ENCODE measurements at regions not wholly inside any gene's neighbourhood (a gene's known extent, or its start where the extent isn't known, plus 50 kb on each side); places are given as distances from the start of the nearest gene placed in this dataset.
A peak's percentile ranks its signal among the peaks of the same experiment; 100 is the strongest.
"Not testable (repeated sequence)": the region's sequence is repeated elsewhere in the genome, so short reads cannot be mapped to it uniquely, and the experiment has no call there.

GRCh38 chr4:82171531-82172155, 202.1 kb downstream of the HNRNPD start:
- DNase-seq, result no peak

GRCh38 chr4:82149750-82150149, 224.0 kb downstream of the HNRNPD start:
- DNase-seq, result no peak

DNA sequence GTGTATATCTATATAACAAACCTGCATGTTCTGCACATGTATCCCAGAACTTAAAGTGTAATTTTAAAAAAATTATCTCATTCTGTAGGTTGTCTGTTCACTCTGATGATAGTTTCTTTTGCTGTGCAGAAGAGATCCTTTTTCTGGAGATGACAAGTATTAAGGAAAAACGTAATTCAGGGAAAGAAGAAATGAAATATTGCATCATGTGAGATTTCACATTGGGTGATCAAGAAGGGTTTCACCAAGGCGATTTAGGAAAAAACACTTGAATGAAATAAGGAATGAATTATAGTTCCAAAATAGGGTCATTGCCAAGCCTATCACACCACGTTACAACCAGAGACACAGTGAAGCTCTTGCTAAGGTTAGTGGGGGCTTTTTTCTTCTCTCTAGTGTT, 227.9 kb downstream of the HNRNPD start:
- DNase-seq, result no peak

- DNase-seq, result no peak
Measured at GRCh38 chr4:82140422-82140821, 233.4 kb downstream of the HNRNPD start.

DNA sequence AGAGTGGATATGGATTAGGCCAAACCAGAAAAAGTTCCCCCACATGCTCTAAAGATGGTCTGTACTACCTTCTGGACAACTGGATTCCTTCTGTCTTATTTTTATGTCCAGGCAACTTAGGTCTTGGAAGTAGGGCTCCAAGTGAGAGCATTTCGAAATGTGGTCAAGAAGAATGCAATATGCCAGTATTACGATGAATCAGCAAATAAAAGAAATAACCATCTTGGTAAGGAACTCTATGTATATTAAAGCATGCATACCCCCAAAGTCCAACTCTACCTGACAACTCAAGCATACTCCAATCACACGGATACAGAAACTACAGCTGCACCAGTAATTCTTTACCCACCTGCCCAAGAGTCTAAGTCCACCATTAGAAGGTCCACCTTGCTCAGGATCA, 234.5 kb downstream of the HNRNPD start:
- DNase-seq, result no peak

GRCh38 chr4:82138374-82138773, 235.4 kb downstream of the HNRNPD start:
- DNase-seq, result no peak

DNA sequence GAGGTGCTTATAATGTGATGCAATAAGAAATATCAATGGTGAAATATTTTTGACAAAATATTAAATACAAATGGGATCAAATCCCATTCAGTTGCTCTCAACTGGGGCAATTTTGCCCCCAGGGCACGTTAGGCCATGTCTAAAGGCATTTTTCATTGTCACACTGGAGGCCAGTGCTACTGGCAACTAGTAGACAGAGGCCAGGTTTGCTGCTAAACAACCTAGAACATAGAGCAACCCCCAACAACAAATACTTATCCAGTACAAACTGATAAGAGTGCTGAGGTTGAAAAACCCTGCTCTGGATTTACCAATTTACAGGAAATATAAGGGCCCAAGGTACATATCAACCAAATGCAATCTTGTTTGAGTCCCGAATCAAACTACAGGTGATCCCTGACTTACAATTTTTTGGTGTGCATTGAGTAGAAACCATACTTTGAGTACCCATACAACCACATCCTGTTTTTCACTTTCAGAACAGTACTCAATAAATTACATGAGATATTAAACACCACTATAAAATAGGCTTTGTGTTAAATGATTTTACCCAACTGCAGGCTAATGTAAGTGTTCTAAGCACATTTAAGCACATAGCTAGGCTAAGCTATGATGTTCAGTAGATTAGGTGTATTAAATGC, 237.5 kb downstream of the HNRNPD start:
- DNase-seq, result no peak

- no peak for DNase-seq
Measured at GRCh38 chr4:82128355-82128754, 245.4 kb downstream of the HNRNPD start.

- DNase-seq, result no peak
Measured at GRCh38 chr4:82126512-82127040, 247.2 kb downstream of the HNRNPD start.

DNA sequence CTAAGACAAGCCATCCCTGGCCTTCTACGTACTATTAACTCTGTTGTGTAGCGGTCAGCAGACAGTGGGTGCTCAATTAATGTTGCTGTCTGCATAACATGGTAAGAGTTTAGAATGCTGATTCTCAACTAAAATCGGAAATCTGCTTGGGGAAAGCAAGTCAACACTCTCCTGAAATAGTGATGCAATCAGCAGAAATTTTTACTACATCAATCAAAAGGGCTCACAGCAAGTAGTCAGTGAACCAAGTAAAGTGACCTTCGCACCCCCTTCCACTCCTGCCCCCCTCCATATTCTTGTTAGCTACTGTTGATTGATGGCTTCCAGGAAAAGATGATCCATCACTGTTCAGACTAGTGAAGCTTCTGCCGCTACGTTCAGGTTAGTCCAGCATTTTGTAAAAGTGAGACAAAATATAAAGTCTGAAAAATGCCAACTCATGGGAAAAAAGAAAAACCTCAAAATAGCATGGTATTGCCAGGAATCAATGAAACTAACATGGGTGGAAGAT, 247.9 kb downstream of the HNRNPD start:
- DNase-seq, result no peak

GRCh38 chr4:82124932-82125786, 248.6 kb downstream of the HNRNPD start:
- DNase-seq, result no peak

- DNase-seq, result no peak
Measured at GRCh38 chr4:82124365-82124764, 249.4 kb downstream of the HNRNPD start.

- DNase-seq, result peak; percentile 3
Measured at GRCh38 chr4:82123934-82124333, 249.9 kb downstream of the HNRNPD start.

- DNase-seq, result not testable (repeated sequence)
Measured at GRCh38 chr4:82115183-82115582, 258.6 kb downstream of the HNRNPD start.

DNA sequence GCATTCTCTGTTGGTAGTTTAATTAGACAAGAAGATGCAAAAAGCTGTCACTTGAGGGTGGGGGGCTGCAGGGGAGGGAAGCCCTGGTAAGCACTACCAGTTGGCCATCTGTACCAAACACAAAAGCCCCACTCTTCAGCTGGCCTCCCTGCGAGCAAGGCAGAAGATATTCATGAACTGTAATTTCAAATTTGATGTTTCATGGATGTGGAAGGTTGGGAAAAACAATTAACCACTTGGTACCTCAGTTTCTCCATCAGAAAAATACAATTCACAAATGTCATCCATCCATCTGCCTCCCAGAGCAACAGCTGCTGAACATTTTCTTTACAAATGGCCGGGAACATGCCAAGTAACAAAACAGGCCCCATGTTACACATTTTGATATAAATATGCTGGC, 265.3 kb downstream of the HNRNPD start:
- no peak for DNase-seq

DNA sequence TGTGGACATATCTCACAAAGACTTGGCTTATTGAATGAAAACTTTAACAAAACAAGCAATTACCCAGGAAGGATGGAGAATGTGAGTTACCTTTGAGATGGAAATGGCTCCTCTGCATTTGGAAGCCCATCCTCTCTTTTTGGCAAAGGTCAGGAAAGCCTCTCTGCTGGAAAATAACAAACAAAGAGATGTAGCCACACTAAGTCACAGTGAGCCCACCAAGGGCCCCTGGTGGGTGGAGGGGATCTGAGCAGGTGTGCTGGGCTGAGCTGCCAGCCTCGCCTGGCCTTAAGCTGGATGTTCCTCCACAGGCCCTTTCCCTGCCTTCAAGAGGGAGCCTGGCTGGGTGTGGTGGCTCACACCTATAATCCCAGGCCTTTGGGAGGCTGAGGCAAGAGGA, 269.2 kb downstream of the HNRNPD start:
- DNase-seq, result no peak

DNA sequence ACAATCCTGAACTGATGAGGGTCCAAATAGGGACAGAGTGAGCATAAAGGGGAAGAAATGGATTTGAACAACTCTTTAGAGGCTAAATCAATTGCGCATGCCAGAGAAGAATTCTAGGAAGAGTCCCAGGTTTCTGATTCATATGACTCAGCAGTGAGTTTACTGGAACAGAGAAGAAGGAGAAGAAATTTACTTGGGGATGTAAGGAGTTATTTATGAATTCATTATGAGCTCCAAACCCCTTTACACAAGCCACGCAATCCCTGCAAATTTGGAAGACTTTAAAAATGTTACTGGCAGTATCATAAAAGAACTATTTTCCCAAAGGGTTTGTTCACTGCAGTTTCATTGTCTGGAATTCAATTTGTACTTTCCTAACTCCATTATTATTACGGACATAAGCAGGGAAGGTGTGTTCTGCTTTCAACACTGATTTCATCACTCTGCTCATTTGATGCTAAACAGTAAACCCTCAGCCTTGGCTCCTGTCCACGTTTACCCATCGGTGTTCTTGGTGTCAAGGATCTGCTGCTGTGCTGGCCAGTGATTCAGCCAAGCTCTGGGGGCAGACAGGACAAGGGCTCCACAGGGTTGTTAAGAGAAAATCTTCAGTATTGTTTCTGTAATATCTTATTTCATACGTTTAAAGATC, 273.7 kb downstream of the HNRNPD start:
- no peak for DNase-seq

DNA sequence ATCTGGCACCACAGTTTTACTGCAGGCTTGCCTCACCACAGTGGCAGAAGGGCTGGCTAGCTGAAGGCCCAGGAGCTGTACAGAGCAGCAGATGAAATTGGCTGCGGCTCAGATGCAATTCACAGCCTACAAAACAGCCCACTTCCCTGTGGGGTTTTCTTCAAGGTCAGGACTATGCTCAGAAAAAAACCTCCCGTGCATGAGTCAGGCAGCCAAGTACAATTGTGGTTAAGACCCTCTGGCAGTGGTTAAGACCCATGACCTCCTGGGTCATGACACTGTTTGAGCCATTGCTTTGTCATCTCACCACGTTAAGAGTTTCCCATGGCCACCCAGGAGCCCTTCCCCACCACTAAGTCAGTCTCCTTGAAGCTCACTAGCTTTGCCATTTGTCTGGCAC, 276.3 kb downstream of the HNRNPD start:
- DNase-seq, result no peak

DNA sequence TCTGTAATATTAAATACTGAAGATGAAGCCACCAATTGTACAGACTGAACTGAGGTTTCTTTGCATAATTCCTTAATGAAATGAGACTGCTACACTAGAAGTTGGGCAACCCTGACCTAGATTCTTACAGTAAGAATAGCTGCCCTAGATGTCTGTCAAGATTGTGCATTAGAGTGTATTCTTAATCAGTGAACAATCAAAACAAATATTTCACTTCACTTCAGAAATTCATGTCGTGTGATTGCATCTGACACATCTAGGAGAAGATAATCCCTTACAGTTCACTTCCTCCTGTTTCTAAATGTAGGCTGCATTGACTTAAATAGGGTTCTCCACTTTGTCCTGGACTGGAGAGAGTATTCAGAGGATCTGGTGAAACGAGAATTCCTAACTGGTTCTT, 283.1 kb downstream of the HNRNPD start:
- peak; percentile 4 for DNase-seq

DNA sequence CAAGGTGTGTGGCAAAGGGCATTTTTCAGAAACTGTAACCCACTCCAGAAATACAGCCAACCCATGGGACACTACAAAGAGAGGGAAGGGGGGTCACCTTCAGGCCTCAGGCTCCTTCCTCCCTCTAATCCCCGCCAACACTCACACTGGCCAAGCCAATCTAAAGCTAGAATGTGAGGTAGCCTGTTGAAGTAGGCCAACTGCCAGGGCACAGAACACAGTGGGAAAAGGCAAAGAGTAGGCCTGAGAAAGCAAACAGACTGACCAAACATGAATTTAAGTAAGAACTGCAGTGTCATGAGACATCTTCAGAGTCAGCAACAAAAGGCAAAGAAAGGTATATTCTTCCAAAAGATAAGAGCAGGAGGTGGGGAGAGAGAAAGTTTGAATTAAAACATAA, 289.0 kb downstream of the HNRNPD start:
- DNase-seq, result no peak

GRCh38 chr4:82077471-82077995, 296.3 kb downstream of the HNRNPD start:
- DNase-seq, result not testable (repeated sequence)

DNA sequence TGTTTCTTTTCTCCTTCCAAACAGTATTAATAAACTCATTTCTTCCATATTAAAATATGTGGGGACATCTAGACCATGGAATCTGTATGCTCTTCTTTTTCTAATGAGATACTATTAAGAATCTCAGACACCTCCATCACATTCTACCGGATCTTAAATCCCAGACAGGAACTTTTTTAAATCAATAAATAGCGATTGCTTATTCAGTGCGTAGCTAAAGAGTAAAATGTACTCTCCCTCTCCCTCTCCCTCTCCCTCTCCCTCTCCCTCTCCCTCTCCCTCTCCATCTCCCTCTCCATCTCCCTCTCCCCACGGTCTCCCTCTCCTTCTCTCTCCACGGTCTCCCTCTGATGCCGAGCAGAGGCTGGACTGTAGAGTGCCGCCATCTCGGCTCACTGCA, 297.0 kb downstream of the HNRNPD start:
- no peak for DNase-seq

GRCh38 chr4:82076359-82076758, 297.4 kb downstream of the HNRNPD start:
- no peak for DNase-seq

All from hematopoietic multipotent progenitor cell treated with erythropoietin and hydrocortisone succinate and interleukin-3 and kit ligand, for 6 days (in vitro differentiated cells).